Peyer's patch (tissue), 4 donors: ENCODE measurements at regions not wholly inside any gene's neighbourhood (a gene's known extent, or its start where the extent isn't known, plus 50 kb on each side); places are given as distances from the start of the nearest gene placed in this dataset.
"Not testable (repeated sequence)": the region's sequence is repeated elsewhere in the genome, so short reads cannot be mapped to it uniquely, and the experiment has no call there.

Source experiments
- DNase-seq, 3 donors: peaks; one replicate each; pipeline ENCODE4 v3.0.0-alpha.2; 2017 to 2019
- H3K27ac ChIP-seq, 4 donors: fragments of 200-600 bp; sonication (generic); one replicate each; pipeline ENCODE4 v1.5.1; 2016 to 2019
- H3K27me3 ChIP-seq, 2 donors: fragments of 200-600 bp; sonication (generic); one replicate each; pipeline ENCODE4 v1.5.1; 2019
- H3K36me3 ChIP-seq, 3 donors: fragments of 200-600 bp; sonication (generic); one replicate each; pipeline ENCODE4 v1.5.1; 2016 to 2019
- H3K4me1 ChIP-seq, 4 donors: fragments of 200-600 bp; sonication (generic); one replicate each; pipeline ENCODE4 v1.5.1; 2016 to 2019
- H3K4me3 ChIP-seq, 4 donors: fragments of 200-600 bp; sonication (generic); 1 replicate in 3 of 4; 2 replicates in 1 of 4; pipeline ENCODE4 v1.5.1; 2016 to 2019; ENCODE audit warnings: mild to moderate bottlenecking in 1 of 4
- H3K9me3 ChIP-seq, 4 donors: fragments of 200-600 bp; sonication (generic); one replicate each; pipeline ENCODE4 v1.5.1; 2016 to 2019; ENCODE audit warnings: mild to moderate bottlenecking in 1 of 4
- POLR2A ChIP-seq, 2 donors: fragments of 450-650 bp; IDR thresholded peaks; one replicate each; pipeline ENCODE4 v1.5.1; 2017; ENCODE audit warnings: antibody characterized with exemption in 2 of 2, mild to moderate bottlenecking in 2 of 2, moderate library complexity in 2 of 2
- TF ChIP-seq, protein P1 (sequence below), 6 experiments: fragments of 450-650 bp in 4 of 6; fragments of 200-600 bp in 2 of 6; sonication (generic) in 1 of 6; IDR thresholded peaks; one replicate each; pipeline ENCODE4 v1.5.1; 2017 to 2019; ENCODE audit warnings: antibody characterized with exemption in 6 of 6, mild to moderate bottlenecking in 3 of 6, moderate library complexity in 1 of 6

DNA sequence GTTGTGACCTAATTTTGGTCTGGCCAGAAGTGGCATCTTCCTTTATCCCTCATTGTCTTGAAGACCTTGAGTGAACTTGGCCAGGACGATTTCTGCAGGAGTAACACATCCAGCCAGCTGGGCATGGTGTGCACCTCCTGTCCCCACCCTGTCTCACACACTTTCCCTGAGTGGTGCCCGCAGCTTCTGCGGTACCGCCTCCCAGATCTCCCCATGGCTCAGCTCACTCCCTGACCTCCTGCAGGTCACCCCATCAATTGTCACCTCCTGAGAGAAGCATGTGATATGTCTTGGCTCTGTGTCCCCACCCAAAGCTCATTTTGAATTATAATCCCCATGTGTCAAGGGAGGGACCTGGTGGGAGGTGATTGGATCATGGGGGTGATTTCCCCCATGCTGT, 50.2 kb upstream of the TP53I11 start:
- Histone ChIP-seq H3K27ac (no peak overlapping the region), H3K4me1 (no peaks in the 10 kb centered on the region), H3K4me3 (no peak overlapping the region), H3K36me3 (no peaks in the 10 kb centered on the region), H3K9me3 (no peaks in the 10 kb centered on the region), H3K27me3 (no peaks in the 10 kb centered on the region)
- no peak for TF ChIP-seq POLR2A (IDR thresholded peaks at IDR 0.05)
- no peak for DNase-seq

DNA sequence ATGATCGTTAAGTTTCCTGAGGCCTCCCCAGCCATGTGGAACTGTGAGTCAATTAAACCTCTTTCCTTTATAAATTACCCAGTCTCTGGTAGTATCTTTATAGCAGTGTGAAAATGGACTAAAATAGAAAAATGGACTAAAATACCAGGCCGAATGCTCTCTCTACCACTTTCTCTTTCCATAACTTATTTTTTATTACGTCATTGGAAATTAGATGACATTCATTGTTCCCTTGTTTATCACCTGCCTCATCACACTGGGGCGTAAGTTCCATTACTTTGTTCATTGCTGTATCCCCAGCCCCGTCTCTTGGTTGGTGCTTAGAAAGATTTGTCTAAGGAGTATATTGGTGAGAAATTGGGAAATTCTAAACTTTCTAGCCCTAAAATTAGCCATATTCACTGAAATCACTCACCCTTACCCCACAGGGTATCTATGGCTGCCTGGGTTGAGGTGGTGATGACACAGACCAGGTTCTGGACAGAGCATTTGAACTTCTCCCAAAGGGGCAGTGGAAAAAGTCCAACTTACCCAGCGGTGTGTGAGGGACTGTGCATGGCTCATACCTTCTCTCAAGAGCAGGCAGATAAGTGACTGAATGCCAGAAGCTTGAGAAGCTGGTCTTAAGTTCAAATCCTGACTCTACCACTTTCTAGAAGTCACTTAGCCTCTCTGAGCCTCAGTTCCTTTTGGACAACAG, 50.9 kb upstream of the TP53I11 start:
- TF ChIP-seq POLR2A (IDR thresholded peaks at IDR 0.05): no peak

DNA sequence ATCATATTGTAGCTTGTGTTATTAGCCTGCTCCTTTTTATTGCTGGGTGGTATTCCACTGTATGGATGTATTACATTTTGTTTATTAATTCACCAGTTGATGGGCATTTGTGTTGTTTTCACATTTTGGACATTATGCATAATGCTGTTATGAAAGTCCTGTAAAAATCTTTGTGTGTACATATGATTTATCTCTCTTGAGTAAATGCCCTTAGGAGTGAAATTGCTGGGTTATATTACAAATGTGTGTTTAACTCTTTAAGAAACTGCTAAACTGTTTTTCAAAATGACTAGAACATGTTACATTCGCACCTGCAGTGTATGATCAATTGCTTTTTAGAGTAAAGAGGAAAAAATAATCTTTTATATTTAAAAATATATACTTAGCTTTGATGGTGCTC, 54.4 kb upstream of the TP53I11 start:
- Histone ChIP-seq H3K27ac (no peak overlapping the region), H3K36me3 (no peaks in the 10 kb centered on the region), H3K9me3 (no peaks in the 10 kb centered on the region), H3K4me3 (no peak overlapping the region), H3K4me1 (no peaks in the 10 kb centered on the region), H3K27me3 (no peaks in the 10 kb centered on the region)
- no peak for DNase-seq
- TF ChIP-seq, protein P1, sequence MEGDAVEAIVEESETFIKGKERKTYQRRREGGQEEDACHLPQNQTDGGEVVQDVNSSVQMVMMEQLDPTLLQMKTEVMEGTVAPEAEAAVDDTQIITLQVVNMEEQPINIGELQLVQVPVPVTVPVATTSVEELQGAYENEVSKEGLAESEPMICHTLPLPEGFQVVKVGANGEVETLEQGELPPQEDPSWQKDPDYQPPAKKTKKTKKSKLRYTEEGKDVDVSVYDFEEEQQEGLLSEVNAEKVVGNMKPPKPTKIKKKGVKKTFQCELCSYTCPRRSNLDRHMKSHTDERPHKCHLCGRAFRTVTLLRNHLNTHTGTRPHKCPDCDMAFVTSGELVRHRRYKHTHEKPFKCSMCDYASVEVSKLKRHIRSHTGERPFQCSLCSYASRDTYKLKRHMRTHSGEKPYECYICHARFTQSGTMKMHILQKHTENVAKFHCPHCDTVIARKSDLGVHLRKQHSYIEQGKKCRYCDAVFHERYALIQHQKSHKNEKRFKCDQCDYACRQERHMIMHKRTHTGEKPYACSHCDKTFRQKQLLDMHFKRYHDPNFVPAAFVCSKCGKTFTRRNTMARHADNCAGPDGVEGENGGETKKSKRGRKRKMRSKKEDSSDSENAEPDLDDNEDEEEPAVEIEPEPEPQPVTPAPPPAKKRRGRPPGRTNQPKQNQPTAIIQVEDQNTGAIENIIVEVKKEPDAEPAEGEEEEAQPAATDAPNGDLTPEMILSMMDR (IDR thresholded peaks at IDR 0.05): no peak
- no peak for TF ChIP-seq POLR2A (IDR thresholded peaks at IDR 0.05)

More for the DNA sequence above, 50.9 kb upstream of the TP53I11 start:
- H3K27ac ChIP-seq: no peak overlapping the region
- no peaks in the 10 kb centered on the region for H3K9me3 ChIP-seq
- DNase-seq: no peak
- no peaks in the 10 kb centered on the region for H3K27me3 ChIP-seq
- no peak overlapping the region for H3K4me3 ChIP-seq
- no peaks in the 10 kb centered on the region for H3K36me3 ChIP-seq
- H3K4me1 ChIP-seq: no peaks in the 10 kb centered on the region

DNA sequence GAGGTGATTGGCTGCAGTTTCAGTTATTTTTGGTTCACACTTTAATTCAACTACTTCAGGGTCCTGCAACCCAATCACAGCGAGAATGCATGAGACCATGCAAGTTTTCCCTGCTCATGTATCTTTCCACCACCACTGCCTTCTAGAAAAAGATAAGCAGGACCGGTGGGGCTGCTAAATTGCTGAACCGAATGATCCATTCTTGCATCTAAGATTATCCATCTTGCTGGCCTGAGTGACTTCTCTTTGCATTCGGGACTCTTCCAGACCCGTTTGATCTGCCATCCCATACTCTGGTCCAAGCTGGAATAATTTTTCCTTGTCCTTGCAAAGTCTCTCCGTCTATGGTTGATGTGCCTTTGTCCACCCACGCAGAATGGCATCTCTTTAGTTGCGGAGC, 56.3 kb upstream of the TP53I11 start:
- no peak for DNase-seq
- Histone ChIP-seq H3K4me1 (no peaks in the 10 kb centered on the region), H3K27me3 (no peaks in the 10 kb centered on the region), H3K9me3 (no peaks in the 10 kb centered on the region), H3K4me3 (no peak overlapping the region), H3K27ac (no peak overlapping the region), H3K36me3 (no peaks in the 10 kb centered on the region)
- no peak for TF ChIP-seq POLR2A (IDR thresholded peaks at IDR 0.05)
- TF ChIP-seq, protein P1 (IDR thresholded peaks at IDR 0.05): no peak

DNA sequence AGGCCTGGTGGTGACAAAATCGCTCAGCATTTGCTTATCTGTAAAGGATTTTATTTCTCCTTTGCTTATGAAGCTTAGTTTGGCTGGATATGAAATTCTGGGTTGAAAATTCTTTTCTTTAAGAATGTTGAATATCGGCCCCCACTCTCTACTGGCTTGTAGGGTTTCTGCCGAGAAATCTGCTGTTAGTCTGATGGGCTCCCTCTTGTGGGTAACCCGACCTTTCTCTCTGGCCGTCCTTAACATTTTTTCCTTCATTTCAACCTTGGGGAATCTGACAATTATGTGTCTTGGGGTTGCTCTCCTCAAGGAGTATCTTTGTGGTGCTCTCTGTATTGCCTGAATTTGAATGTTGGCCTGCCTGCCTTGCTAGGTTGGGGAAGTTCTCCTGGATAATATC, 65.3 kb upstream of the TP53I11 start:
- DNase-seq, H3K27ac ChIP-seq, H3K4me1 ChIP-seq, H3K9me3 ChIP-seq, H3K4me3 ChIP-seq, H3K36me3 ChIP-seq, H3K27me3 ChIP-seq: not testable (repeated sequence)

DNA sequence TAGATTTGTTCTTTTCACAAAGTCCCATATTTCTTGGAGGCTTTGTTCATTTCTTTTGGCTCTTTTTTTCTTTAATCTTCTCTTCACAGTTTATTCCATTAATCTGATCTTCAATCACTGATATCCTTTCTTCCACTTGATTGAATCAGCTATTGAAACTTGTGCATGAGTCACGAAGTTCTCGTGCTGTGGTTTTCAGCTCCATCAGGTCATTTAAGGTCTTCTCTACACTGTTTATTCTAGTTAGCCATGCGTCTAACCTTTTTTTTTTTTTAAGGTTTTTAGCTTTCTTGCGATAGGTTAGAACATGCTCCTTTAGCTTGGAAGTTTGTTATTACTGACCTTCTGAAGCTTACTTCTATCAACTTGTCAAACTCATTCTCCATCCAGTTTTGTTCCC, 65.8 kb upstream of the TP53I11 start:
- H3K27ac ChIP-seq, DNase-seq, H3K27me3 ChIP-seq, H3K4me1 ChIP-seq, H3K36me3 ChIP-seq, H3K4me3 ChIP-seq, H3K9me3 ChIP-seq: not testable (repeated sequence)

DNA sequence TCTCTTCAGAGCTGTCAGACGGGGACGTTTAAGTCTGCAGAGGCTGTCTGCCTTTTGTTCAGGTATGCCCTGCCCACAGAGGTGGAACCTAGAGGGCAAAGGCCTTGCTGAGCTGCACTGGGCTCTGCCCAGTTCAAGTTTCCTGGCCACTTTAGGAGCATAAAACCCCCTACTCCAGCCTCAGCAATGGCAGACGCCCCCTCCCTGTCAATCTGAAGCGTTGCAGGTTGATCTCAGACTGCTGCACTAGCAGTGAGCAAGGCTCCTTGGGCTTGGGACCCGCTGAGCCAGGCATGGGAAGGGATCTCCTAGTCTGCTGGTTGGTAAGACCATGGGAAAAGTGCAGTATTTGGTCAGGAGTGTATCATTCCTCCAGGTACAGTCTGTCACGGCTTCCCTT, 66.6 kb upstream of the TP53I11 start:
- Histone ChIP-seq H3K36me3 (no peaks in the 10 kb centered on the region), H3K4me3 (no peak overlapping the region), H3K4me1 (peaks cover 0 to 8% (median 0%) of the 10 kb centered on the region in 4 donors), H3K27me3 (no peaks in the 10 kb centered on the region), H3K27ac (no peak overlapping the region), H3K9me3 (no peaks in the 10 kb centered on the region)
- no peak for TF ChIP-seq POLR2A (IDR thresholded peaks at IDR 0.05)
- TF ChIP-seq, protein P1 (IDR thresholded peaks at IDR 0.05): peak in 2 of 6 experiments; percentile 10 to 23
- DNase-seq: no peak

DNA sequence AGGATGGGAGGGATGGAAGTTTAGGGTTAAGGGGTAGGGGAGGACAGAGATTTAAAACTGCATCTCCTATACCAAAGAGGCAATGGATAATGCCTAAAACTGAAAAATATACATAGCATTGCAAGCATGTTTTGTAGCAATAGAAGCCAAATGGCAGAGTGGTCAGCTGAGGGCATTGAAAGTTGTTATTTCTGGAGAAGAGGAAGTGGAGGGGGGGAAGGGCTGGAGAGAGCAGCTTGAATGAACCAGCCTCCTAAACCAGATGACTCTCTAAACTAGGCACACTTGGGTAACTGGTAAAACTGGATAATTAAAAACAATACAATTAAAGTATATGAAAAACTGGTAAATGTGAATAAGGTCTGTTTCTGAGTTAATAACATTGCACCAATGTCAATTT, 70.3 kb upstream of the TP53I11 start:
- Histone ChIP-seq H3K27ac (no peak overlapping the region), H3K9me3 (no peaks in the 10 kb centered on the region), H3K27me3 (no peaks in the 10 kb centered on the region), H3K4me3 (no peak overlapping the region), H3K36me3 (no peaks in the 10 kb centered on the region), H3K4me1 (peaks cover 0 to 8% (median 0%) of the 10 kb centered on the region in 4 donors)
- TF ChIP-seq, protein P1 (IDR thresholded peaks at IDR 0.05): no peak
- TF ChIP-seq POLR2A (IDR thresholded peaks at IDR 0.05): no peak
- no peak for DNase-seq
